ENCODE measurements at regions not wholly inside any gene's neighbourhood (a gene's known extent, or its start where the extent isn't known, plus 50 kb on each side); places are given as distances from the start of the nearest gene placed in this dataset.
A peak's percentile ranks its signal among the peaks of the same experiment; 100 is the strongest.

DNA sequence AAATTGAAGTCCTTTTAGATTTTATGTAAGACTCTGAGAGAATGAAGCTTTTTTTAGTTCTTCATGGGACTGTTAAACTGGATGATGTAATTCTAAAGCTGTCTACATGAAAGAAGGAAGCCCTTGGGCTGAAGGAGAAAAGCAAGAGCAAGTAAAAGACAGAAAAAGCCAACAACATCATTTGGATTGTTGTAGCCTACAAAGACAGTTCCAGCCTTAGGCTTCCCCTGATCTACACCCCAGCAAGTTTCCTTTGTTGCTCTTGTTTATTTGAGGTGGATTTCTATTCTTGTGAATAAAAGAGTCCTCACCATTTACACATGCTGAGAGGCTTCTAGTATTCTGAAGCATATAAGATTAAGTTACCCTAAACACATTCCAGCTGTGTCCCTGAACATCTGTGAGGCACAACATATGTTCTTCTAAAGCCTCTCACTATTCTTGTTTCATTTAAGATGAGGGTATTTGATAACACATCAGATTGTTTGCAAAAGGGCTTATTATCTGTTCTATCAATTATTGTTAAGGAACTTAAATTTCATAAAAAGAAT, 377.8 kb downstream of the LNPK start:
- H3K27me3 ChIP-seq (ENCODE audit: insufficient read depth, poor library complexity, severe bottlenecking), result no peaks in the 10 kb centered on the region
- TF ChIP-seq, protein P1, sequence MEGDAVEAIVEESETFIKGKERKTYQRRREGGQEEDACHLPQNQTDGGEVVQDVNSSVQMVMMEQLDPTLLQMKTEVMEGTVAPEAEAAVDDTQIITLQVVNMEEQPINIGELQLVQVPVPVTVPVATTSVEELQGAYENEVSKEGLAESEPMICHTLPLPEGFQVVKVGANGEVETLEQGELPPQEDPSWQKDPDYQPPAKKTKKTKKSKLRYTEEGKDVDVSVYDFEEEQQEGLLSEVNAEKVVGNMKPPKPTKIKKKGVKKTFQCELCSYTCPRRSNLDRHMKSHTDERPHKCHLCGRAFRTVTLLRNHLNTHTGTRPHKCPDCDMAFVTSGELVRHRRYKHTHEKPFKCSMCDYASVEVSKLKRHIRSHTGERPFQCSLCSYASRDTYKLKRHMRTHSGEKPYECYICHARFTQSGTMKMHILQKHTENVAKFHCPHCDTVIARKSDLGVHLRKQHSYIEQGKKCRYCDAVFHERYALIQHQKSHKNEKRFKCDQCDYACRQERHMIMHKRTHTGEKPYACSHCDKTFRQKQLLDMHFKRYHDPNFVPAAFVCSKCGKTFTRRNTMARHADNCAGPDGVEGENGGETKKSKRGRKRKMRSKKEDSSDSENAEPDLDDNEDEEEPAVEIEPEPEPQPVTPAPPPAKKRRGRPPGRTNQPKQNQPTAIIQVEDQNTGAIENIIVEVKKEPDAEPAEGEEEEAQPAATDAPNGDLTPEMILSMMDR (IDR thresholded peaks at IDR 0.05; ENCODE audit: insufficient read depth, low read length), result no peak
- TF ChIP-seq, protein P2, sequence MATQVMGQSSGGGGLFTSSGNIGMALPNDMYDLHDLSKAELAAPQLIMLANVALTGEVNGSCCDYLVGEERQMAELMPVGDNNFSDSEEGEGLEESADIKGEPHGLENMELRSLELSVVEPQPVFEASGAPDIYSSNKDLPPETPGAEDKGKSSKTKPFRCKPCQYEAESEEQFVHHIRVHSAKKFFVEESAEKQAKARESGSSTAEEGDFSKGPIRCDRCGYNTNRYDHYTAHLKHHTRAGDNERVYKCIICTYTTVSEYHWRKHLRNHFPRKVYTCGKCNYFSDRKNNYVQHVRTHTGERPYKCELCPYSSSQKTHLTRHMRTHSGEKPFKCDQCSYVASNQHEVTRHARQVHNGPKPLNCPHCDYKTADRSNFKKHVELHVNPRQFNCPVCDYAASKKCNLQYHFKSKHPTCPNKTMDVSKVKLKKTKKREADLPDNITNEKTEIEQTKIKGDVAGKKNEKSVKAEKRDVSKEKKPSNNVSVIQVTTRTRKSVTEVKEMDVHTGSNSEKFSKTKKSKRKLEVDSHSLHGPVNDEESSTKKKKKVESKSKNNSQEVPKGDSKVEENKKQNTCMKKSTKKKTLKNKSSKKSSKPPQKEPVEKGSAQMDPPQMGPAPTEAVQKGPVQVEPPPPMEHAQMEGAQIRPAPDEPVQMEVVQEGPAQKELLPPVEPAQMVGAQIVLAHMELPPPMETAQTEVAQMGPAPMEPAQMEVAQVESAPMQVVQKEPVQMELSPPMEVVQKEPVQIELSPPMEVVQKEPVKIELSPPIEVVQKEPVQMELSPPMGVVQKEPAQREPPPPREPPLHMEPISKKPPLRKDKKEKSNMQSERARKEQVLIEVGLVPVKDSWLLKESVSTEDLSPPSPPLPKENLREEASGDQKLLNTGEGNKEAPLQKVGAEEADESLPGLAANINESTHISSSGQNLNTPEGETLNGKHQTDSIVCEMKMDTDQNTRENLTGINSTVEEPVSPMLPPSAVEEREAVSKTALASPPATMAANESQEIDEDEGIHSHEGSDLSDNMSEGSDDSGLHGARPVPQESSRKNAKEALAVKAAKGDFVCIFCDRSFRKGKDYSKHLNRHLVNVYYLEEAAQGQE (IDR thresholded peaks at IDR 0.05; ENCODE audit: insufficient replicate concordance, low read depth), result no peak
- TF ChIP-seq POLR2AphosphoS5 (IDR thresholded peaks at IDR 0.05; ENCODE audit: low read depth) (no peak), SPI1 (IDR thresholded peaks at IDR 0.05; ENCODE audit: borderline replicate concordance, low read depth) (no peak), GABPA (IDR thresholded peaks at IDR 0.05; ENCODE audit: low read depth) (no peak)
- H3K27ac ChIP-seq (replicated peaks), result peak overlapping the region; percentile 39
- H3K4me3 ChIP-seq (replicated peaks; ENCODE audit: insufficient read depth, low read length), result no peak overlapping the region
- peak; percentile 6 to 14 for DNase-seq (ENCODE audit: low read depth in 1 of 2, low spot score in 1 of 2)

DNA sequence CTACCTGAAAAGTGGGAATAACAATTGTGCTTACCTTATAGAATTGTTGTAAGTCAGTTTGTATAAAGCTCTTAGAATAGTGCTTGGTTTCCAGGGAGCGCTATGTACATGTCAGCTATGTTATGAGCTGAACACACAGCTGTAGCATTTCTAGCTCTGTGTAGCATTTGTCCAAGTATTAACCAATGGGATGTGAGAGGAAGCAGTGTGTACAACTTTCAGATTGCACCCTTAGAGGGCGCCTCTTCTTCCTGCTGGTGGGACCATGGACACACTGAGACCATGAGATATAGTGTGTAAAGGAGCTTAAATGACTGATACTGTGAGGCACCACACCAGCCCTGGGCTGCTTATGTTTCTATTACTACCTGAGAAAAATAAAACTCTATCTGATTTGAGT, 380.2 kb downstream of the LNPK start:
- H3K27ac ChIP-seq (replicated peaks), result no peak overlapping the region
- TF ChIP-seq POLR2AphosphoS5 (IDR thresholded peaks at IDR 0.05; ENCODE audit: low read depth) (no peak), GABPA (IDR thresholded peaks at IDR 0.05; ENCODE audit: low read depth) (no peak), SPI1 (IDR thresholded peaks at IDR 0.05; ENCODE audit: borderline replicate concordance, low read depth) (no peak)
- TF ChIP-seq, protein P1 (IDR thresholded peaks at IDR 0.05; ENCODE audit: insufficient read depth, low read length), result no peak
- TF ChIP-seq, protein P2 (IDR thresholded peaks at IDR 0.05; ENCODE audit: insufficient replicate concordance, low read depth), result no peak
- H3K27me3 ChIP-seq (ENCODE audit: insufficient read depth, poor library complexity, severe bottlenecking), result no peaks in the 10 kb centered on the region
- H3K4me3 ChIP-seq (replicated peaks; ENCODE audit: insufficient read depth, low read length), result no peak overlapping the region
- DNase-seq (ENCODE audit: low read depth in 1 of 2, low spot score in 1 of 2), result peak in 1 of 2 experiments; percentile 8

DNA sequence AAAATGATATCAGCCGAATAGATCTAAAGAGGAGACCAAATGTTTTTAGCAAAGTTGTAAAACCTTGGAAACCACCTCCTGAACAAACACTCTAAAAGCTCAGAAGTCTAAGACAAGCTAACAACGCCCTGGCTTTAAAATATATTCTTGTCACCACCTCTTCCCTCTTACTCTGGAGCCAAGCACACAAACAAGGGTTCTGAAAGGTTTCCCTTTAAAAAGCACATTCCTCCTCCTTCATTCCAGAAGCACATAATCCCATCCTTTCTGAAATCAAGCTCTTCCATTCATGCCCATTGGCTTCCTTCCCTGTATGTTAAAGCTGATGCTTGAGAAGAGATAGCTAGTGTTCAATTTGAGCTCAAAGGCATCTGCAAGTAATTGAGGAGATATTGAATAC, 382.0 kb downstream of the LNPK start:
- DNase-seq (ENCODE audit: low read depth in 1 of 2, low spot score in 1 of 2), result no peak
- Histone ChIP-seq H3K4me3 (replicated peaks; ENCODE audit: insufficient read depth, low read length) (no peak overlapping the region), H3K27ac (replicated peaks) (no peak overlapping the region), H3K27me3 (ENCODE audit: insufficient read depth, poor library complexity, severe bottlenecking) (no peaks in the 10 kb centered on the region)
- TF ChIP-seq GABPA (IDR thresholded peaks at IDR 0.05; ENCODE audit: low read depth) (no peak), POLR2AphosphoS5 (IDR thresholded peaks at IDR 0.05; ENCODE audit: low read depth) (no peak), SPI1 (IDR thresholded peaks at IDR 0.05; ENCODE audit: borderline replicate concordance, low read depth) (no peak)
- TF ChIP-seq, protein P1 (IDR thresholded peaks at IDR 0.05; ENCODE audit: insufficient read depth, low read length), result no peak
- TF ChIP-seq, protein P2 (IDR thresholded peaks at IDR 0.05; ENCODE audit: insufficient replicate concordance, low read depth), result no peak

Data from HL-60 (cell line).